Stomach (tissue), 8 donors: ENCODE measurements at regions not wholly inside any gene's neighbourhood (a gene's known extent, or its start where the extent isn't known, plus 50 kb on each side); places are given as distances from the start of the nearest gene placed in this dataset.

Experiments used
- DNase-seq, 2 donors: peaks; one replicate each; pipeline versions ENCODE4 v3.0.0 to v3.0.0-alpha.2; 2013 to 2019
- H3K27ac ChIP-seq, 5 donors: fragments of 200-600 bp in 4 of 5; sonication (generic) in 4 of 5; one replicate each; pipeline ENCODE4 v1.5.1; 2013 to 2019; ENCODE audit warnings: mild to moderate bottlenecking in 1 of 5, moderate library complexity in 1 of 5
- H3K27me3 ChIP-seq, 3 donors: fragments of 200-600 bp; sonication (generic); one replicate each; pipeline ENCODE4 v1.5.1; 2017 to 2019; ENCODE audit warnings: mixed run types in 1 of 3
- H3K36me3 ChIP-seq, 4 donors: fragments of 200-600 bp; sonication (generic); 1 replicate in 3 of 4; 2 replicates in 1 of 4; pipeline ENCODE4 v1.5.1; 2016 to 2019
- H3K4me1 ChIP-seq, 4 donors: fragments of 200-600 bp; sonication (generic); one replicate each; pipeline ENCODE4 v1.5.1; 2016 to 2019
- H3K4me3 ChIP-seq, 4 donors: fragments of 200-600 bp; sonication (generic) in 3 of 4; one replicate each; pipeline ENCODE4 v1.5.1; 2016 to 2019; ENCODE audit warnings: mild to moderate bottlenecking in 1 of 4
- H3K9me3 ChIP-seq, 4 donors: fragments of 200-600 bp; sonication (generic); one replicate each; pipeline ENCODE4 v1.5.1; 2016 to 2019
- CTCF ChIP-seq, 7 experiments: fragments of 450-650 bp in 4 of 7; fragments of 200-600 bp in 3 of 7; sonication (generic) in 3 of 7; IDR thresholded peaks; one replicate each; pipeline ENCODE4 v1.5.1; 2016 to 2019; ENCODE audit warnings: antibody characterized with exemption in 7 of 7, control low read depth in 2 of 7, mild to moderate bottlenecking in 1 of 7
- EP300 ChIP-seq: sonication (generic); formaldehyde crosslinking; IDR thresholded peaks from one replicate; pipeline ENCODE4 v1.6.1; 2017; ENCODE audit warnings: antibody characterized with exemption
- POLR2A ChIP-seq, 4 donors: fragments of 450-650 bp; IDR thresholded peaks; one replicate each; pipeline ENCODE4 v1.6.1; 2016; ENCODE audit warnings: antibody characterized with exemption in 4 of 4, control low read depth in 2 of 4, mild to moderate bottlenecking in 1 of 4, moderate library complexity in 1 of 4
- POLR2AphosphoS5 ChIP-seq, 3 donors: sonication (generic); formaldehyde crosslinking; IDR thresholded peaks; one replicate each; pipeline ENCODE4 v1.6.1; 2016; ENCODE audit warnings: antibody characterized with exemption in 3 of 3
- WGBS, 5 donors: extraction: QIAGEN DNeasy Blood & Tissue Kit in 3 of 5; methylation state at CpG; one replicate each; pipeline versions ENCODE4 v1.1.5 to v1.1.7; 2013 to 2018; 5-methylcytosine and 5-hydroxymethylcytosine counted together
- intact Hi-C: fragments of 100-400 bp; cut with DNase I; formaldehyde crosslinking; loops from one replicate; pipeline ENCODE4 v1.15.1; 2023; ENCODE audit warnings: low total_unique reads
- donor health status: healthy with polysubstance abuse.
- donor health status: Bipolar disorder and iron deficiency.
- donor health status: healthy.

GRCh38 chr14:29232711-29233110 is 466.1 kb downstream of the FOXG1 start:
- H3K36me3 ChIP-seq: no peaks in the 10 kb centered on the region
- no peaks in the 10 kb centered on the region for H3K27me3 ChIP-seq
- H3K4me1 ChIP-seq: no peaks in the 10 kb centered on the region
- DNase-seq: no peak
- intact Hi-C loops: no loop called here
- H3K9me3 ChIP-seq: no peaks in the 10 kb centered on the region
- no peak overlapping the region for H3K4me3 ChIP-seq
- no peak for TF ChIP-seq POLR2A (IDR thresholded peaks at IDR 0.05)
- no peak for TF ChIP-seq EP300
- TF ChIP-seq POLR2AphosphoS5 (IDR thresholded peaks at IDR 0.05): no peak
- TF ChIP-seq CTCF (IDR thresholded peaks at IDR 0.05): no peak
- no peak overlapping the region for H3K27ac ChIP-seq

- TF ChIP-seq POLR2AphosphoS5 (IDR thresholded peaks at IDR 0.05) (no peak), POLR2A (IDR thresholded peaks at IDR 0.05) (no peak), EP300 (no peak), CTCF (IDR thresholded peaks at IDR 0.05) (no peak)
- Histone ChIP-seq H3K36me3 (no peaks in the 10 kb centered on the region), H3K4me1 (no peaks in the 10 kb centered on the region), H3K9me3 (no peaks in the 10 kb centered on the region), H3K4me3 (no peak overlapping the region), H3K27me3 (no peaks in the 10 kb centered on the region), H3K27ac (no peak overlapping the region)
- intact Hi-C loops: no loop called here
- no peak for DNase-seq
- WGBS, 5 donors: 21 to 33% (median 28%) methylated on average over 4 of the region's 4 CpGs
Measured at GRCh38 chr14:29233188-29233587, 466.6 kb downstream of the FOXG1 start.

GRCh38 chr14:29235991-29236390 is 469.4 kb downstream of the FOXG1 start:
- WGBS, 5 donors: 49 to 70% (median 60%) methylated on average over 1 of the region's 1 CpG
- intact Hi-C loops: no loop called here

GRCh38 chr14:29236401-29236800 is 469.8 kb downstream of the FOXG1 start:
- H3K27me3 ChIP-seq: no peaks in the 10 kb centered on the region
- no peak for DNase-seq
- no peak overlapping the region for H3K27ac ChIP-seq
- intact Hi-C loops: no loop called here
- H3K4me3 ChIP-seq: no peak overlapping the region
- H3K9me3 ChIP-seq: no peaks in the 10 kb centered on the region
- no peaks in the 10 kb centered on the region for H3K36me3 ChIP-seq
- H3K4me1 ChIP-seq: no peaks in the 10 kb centered on the region
- TF ChIP-seq EP300 (no peak), POLR2AphosphoS5 (IDR thresholded peaks at IDR 0.05) (no peak), POLR2A (IDR thresholded peaks at IDR 0.05) (no peak), CTCF (IDR thresholded peaks at IDR 0.05) (no peak)

More at GRCh38 chr14:29235991-29236390, 469.4 kb downstream of the FOXG1 start:
- no peak for DNase-seq
- Histone ChIP-seq H3K4me1 (no peaks in the 10 kb centered on the region), H3K27ac (no peak overlapping the region), H3K4me3 (no peak overlapping the region), H3K9me3 (no peaks in the 10 kb centered on the region), H3K27me3 (no peaks in the 10 kb centered on the region), H3K36me3 (no peaks in the 10 kb centered on the region)
- TF ChIP-seq CTCF (IDR thresholded peaks at IDR 0.05) (no peak), EP300 (no peak), POLR2A (IDR thresholded peaks at IDR 0.05) (no peak), POLR2AphosphoS5 (IDR thresholded peaks at IDR 0.05) (no peak)

- 34 to 61% (median 57%) methylated on average over 2 of the region's 2 CpGs for WGBS, 5 donors
- no peak overlapping the region for H3K27ac ChIP-seq
- no peaks in the 10 kb centered on the region for H3K9me3 ChIP-seq
Measured at GRCh38 chr14:29236848-29237247, 470.3 kb downstream of the FOXG1 start.

More at GRCh38 chr14:29236848-29237247, 470.3 kb downstream of the FOXG1 start:
- no peak for DNase-seq
- no peak overlapping the region for H3K4me3 ChIP-seq
- no peak for TF ChIP-seq CTCF (IDR thresholded peaks at IDR 0.05)
- no peak for TF ChIP-seq POLR2AphosphoS5 (IDR thresholded peaks at IDR 0.05)
- no peak for TF ChIP-seq POLR2A (IDR thresholded peaks at IDR 0.05)
- no peak for TF ChIP-seq EP300
- H3K36me3 ChIP-seq: no peaks in the 10 kb centered on the region
- no peaks in the 10 kb centered on the region for H3K4me1 ChIP-seq
- H3K27me3 ChIP-seq: no peaks in the 10 kb centered on the region
- intact Hi-C loops: no loop called here
